MM.1S (cell line): ENCODE measurements at regions not wholly inside any gene's neighbourhood (a gene's known extent, or its start where the extent isn't known, plus 50 kb on each side); places are given as distances from the start of the nearest gene placed in this dataset.

Experiments used
- DNase-seq: peaks from one replicate; pipeline ENCODE4 v3.0.0-alpha.2; 2015
- H2AFZ ChIP-seq: fragments of 300-600 bp; sonication (generic); 2 replicates; pipeline ENCODE4 v1.6.0; 2016; ENCODE audit warnings: antibody characterized with exemption, low read length
- H3F3A ChIP-seq: fragments of 300-600 bp; sonication (generic); 2 replicates; pipeline ENCODE4 v1.6.1; 2016; ENCODE audit warnings: mild to moderate bottlenecking, antibody characterized with exemption, low read length, moderate library complexity, mixed read lengths; ENCODE audit not compliant: insufficient read depth
- H3K27ac ChIP-seq: fragments of 300-600 bp; sonication (generic); 2 replicates; pipeline ENCODE4 v1.5.1; 2016; ENCODE audit warnings: mild to moderate bottlenecking, low read length
- H3K27me3 ChIP-seq: fragments of 300-600 bp; sonication (generic); replicated peaks from 2 replicates; pipeline ENCODE4 v1.6.0; 2016; ENCODE audit warnings: low read length; ENCODE audit not compliant: insufficient read depth
- H3K36me3 ChIP-seq: fragments of 300-600 bp; sonication (generic); replicated peaks from 2 replicates; pipeline ENCODE4 v1.6.1; 2016; ENCODE audit warnings: mild to moderate bottlenecking, low read length, mixed read lengths; ENCODE audit not compliant: insufficient read depth
- H3K4me1 ChIP-seq: fragments of 300-600 bp; sonication (generic); 2 replicates; pipeline ENCODE4 v1.6.1; 2016; ENCODE audit warnings: low read length, mixed read lengths
- H3K4me2 ChIP-seq: fragments of 300-600 bp; sonication (generic); 2 replicates; pipeline ENCODE4 v1.6.0; 2016; ENCODE audit warnings: low read depth, low read length
- H3K4me3 ChIP-seq: fragments of 300-600 bp; sonication (generic); 2 replicates; pipeline ENCODE4 v1.5.1; 2016; ENCODE audit warnings: low read length, mixed read lengths
- H3K79me2 ChIP-seq: fragments of 300-600 bp; sonication (generic); 2 replicates; pipeline ENCODE4 v1.6.1; 2016; ENCODE audit warnings: mixed run types, low read length, mixed read lengths
- H3K9ac ChIP-seq: fragments of 300-600 bp; sonication (generic); 2 replicates; pipeline ENCODE4 v1.6.1; 2016; ENCODE audit warnings: low read length, mixed read lengths
- H3K9me2 ChIP-seq: fragments of 300-600 bp; sonication (generic); replicated peaks from 2 replicates; pipeline ENCODE4 v1.6.1; 2016; ENCODE audit warnings: mild to moderate bottlenecking, low read length, mixed read lengths; ENCODE audit not compliant: insufficient read depth
- H3K9me3 ChIP-seq: fragments of 300-600 bp; sonication (generic); replicated peaks from 2 replicates; pipeline ENCODE4 v1.6.1; 2016; ENCODE audit warnings: mild to moderate bottlenecking, low read length, mixed read lengths; ENCODE audit not compliant: insufficient read depth
- H4K20me1 ChIP-seq: fragments of 300-600 bp; sonication (generic); 2 replicates; pipeline ENCODE4 v1.6.1; 2016; ENCODE audit warnings: mild to moderate bottlenecking, low read length, moderate library complexity, mixed read lengths; ENCODE audit not compliant: insufficient read depth
- EZH2 ChIP-seq: fragments of 300-600 bp; sonication (generic); optimal IDR thresholded peaks from 2 replicates; pipeline ENCODE3; 2017; ENCODE audit warnings: low read depth, mild to moderate bottlenecking, antibody characterized with exemption, low read length, mixed read lengths
- EZH2phosphoT487 ChIP-seq: fragments of 300-600 bp; sonication (generic); IDR thresholded peaks from 2 replicates; pipeline ENCODE4 v1.6.1; 2018; ENCODE audit warnings: antibody characterized with exemption, low read length
- TF ChIP-seq, protein P1 (sequence below): fragments of 300-600 bp; sonication (generic); IDR thresholded peaks from 2 replicates; pipeline ENCODE4 v1.5.1; 2016; ENCODE audit warnings: antibody characterized with exemption, low read length, mixed read lengths

DNA sequence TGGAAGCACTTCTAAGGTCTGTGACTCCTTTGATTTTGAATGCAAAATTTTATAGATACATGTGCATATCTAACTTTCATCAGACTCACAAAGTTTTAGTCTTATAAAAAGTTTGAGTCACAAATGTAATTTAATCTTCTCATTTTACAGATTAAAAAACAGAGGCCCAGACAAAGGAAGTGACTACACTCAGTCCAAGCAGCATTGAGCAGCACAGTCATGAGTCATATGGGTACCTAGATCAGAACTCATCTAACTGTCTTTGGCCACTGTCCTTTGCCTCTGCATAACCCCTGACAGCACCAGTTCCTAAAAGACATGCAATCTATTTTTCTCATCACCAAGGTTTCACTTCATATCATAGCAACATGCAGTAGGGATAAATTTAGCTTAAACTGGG lies 210.7 kb upstream of the KCNH8 start:
- no peaks in the 10 kb centered on the region for H3K9me3 ChIP-seq
- H4K20me1 ChIP-seq, result no peaks in the 10 kb centered on the region
- no peak for DNase-seq
- no peaks in the 10 kb centered on the region for H3K79me2 ChIP-seq
- no peaks in the 10 kb centered on the region for H3F3A ChIP-seq
- H2AFZ ChIP-seq, result no peak overlapping the region
- H3K36me3 ChIP-seq, result no peaks in the 10 kb centered on the region
- no peaks in the 10 kb centered on the region for H3K4me1 ChIP-seq
- H3K4me2 ChIP-seq, result no peak overlapping the region
- TF ChIP-seq, protein P1, sequence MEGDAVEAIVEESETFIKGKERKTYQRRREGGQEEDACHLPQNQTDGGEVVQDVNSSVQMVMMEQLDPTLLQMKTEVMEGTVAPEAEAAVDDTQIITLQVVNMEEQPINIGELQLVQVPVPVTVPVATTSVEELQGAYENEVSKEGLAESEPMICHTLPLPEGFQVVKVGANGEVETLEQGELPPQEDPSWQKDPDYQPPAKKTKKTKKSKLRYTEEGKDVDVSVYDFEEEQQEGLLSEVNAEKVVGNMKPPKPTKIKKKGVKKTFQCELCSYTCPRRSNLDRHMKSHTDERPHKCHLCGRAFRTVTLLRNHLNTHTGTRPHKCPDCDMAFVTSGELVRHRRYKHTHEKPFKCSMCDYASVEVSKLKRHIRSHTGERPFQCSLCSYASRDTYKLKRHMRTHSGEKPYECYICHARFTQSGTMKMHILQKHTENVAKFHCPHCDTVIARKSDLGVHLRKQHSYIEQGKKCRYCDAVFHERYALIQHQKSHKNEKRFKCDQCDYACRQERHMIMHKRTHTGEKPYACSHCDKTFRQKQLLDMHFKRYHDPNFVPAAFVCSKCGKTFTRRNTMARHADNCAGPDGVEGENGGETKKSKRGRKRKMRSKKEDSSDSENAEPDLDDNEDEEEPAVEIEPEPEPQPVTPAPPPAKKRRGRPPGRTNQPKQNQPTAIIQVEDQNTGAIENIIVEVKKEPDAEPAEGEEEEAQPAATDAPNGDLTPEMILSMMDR, result no peak
- TF ChIP-seq EZH2 (no peak), EZH2phosphoT487 (no peak)
- no peaks in the 10 kb centered on the region for H3K9me2 ChIP-seq
- H3K27me3 ChIP-seq, result no peaks in the 10 kb centered on the region
- H3K27ac ChIP-seq, result no peak overlapping the region
- H3K9ac ChIP-seq, result no peak overlapping the region
- no peak overlapping the region for H3K4me3 ChIP-seq

DNA sequence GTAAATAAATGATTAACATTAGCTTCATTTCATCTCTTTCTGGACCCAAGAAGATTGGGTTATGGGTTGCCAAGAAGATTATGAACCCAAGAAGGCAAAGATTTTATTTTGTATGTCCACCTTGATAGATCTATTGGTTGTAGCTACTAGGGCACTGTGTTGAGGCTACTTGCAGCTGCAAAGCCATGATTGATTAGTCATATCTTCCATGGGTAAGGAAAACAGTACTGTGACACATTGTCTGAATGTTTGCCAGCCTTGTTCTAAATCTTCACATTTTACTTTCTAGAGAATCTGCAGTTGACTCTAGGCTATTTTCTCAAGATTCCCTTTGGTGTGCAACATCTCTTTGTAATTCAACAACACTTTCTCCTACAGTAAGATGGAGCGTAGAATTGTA lies 229.2 kb upstream of the KCNH8 start:
- Histone ChIP-seq H3K4me2 (no peak overlapping the region), H3K36me3 (no peaks in the 10 kb centered on the region), H3K9me2 (no peaks in the 10 kb centered on the region), H2AFZ (no peak overlapping the region), H3K27ac (no peak overlapping the region), H3F3A (no peaks in the 10 kb centered on the region), H3K4me3 (no peak overlapping the region), H3K9ac (no peak overlapping the region), H3K79me2 (no peaks in the 10 kb centered on the region), H4K20me1 (no peaks in the 10 kb centered on the region), H3K4me1 (no peaks in the 10 kb centered on the region), H3K9me3 (no peaks in the 10 kb centered on the region), H3K27me3 (no peaks in the 10 kb centered on the region)
- TF ChIP-seq EZH2phosphoT487 (no peak), EZH2 (no peak)
- TF ChIP-seq, protein P1, result no peak
- no peak for DNase-seq

- H3K27ac ChIP-seq, result no peak overlapping the region
- H3K36me3 ChIP-seq, result no peaks in the 10 kb centered on the region
- no peak overlapping the region for H2AFZ ChIP-seq
- H3K9ac ChIP-seq, result no peak overlapping the region
- H3K4me2 ChIP-seq, result no peak overlapping the region
- H3F3A ChIP-seq, result no peaks in the 10 kb centered on the region
- no peak overlapping the region for H3K4me3 ChIP-seq
- DNase-seq, result no peak
- no peaks in the 10 kb centered on the region for H3K4me1 ChIP-seq
- TF ChIP-seq EZH2phosphoT487 (no peak), EZH2 (no peak)
- TF ChIP-seq, protein P1, result no peak
- H3K9me2 ChIP-seq, result no peaks in the 10 kb centered on the region
- no peaks in the 10 kb centered on the region for H4K20me1 ChIP-seq
- H3K9me3 ChIP-seq, result no peaks in the 10 kb centered on the region
- H3K79me2 ChIP-seq, result no peaks in the 10 kb centered on the region
- no peaks in the 10 kb centered on the region for H3K27me3 ChIP-seq
Observed at GRCh38 chr3:18917923-18918322, 230.4 kb upstream of the KCNH8 start.
